Omental fat pad (tissue), 3 donors: ENCODE measurements at regions not wholly inside any gene's neighbourhood (a gene's known extent, or its start where the extent isn't known, plus 50 kb on each side); places are given as distances from the start of the nearest gene placed in this dataset.

ENCODE experiments used
- ATAC-seq: fragments of 150-250 bp; one replicate; pipeline ENCODE4 v1.9.1; 2016; ENCODE audit warnings: mild to moderate bottlenecking, moderate library complexity; ENCODE audit not compliant: low FRiP score
- DNase-seq: peaks from one replicate; pipeline ENCODE4 v3.0.0-alpha.2; 2019; ENCODE audit warnings: low spot score
- TF ChIP-seq, protein P1 (sequence below), 3 donors: fragments of 450-650 bp; IDR thresholded peaks; one replicate each; pipeline ENCODE4 v1.5.1; 2016 to 2017; ENCODE audit warnings: antibody characterized with exemption in 3 of 3, mild to moderate bottlenecking in 3 of 3, moderate library complexity in 2 of 3

DNA sequence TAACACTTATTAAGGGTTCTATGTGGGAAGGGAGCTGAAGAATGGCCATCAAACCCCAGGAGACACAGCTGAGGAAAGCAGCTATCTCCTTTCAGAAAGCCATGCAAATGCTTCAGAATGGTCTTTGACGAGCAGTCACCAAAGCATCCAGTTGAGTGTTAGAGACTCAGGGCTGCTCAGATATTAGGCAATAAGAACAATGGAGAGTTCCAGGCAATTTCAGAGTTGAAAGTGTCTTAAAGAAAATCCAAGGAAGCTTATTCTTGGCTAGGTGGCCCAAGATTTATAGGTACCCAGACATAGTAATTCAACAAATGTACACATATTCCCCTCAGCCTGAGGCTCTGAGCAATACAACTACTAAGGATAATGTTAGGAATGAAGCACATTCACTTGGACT is 180.1 kb upstream of the SOX4 start:
- ATAC-seq, result no peak
- TF ChIP-seq, protein P1, sequence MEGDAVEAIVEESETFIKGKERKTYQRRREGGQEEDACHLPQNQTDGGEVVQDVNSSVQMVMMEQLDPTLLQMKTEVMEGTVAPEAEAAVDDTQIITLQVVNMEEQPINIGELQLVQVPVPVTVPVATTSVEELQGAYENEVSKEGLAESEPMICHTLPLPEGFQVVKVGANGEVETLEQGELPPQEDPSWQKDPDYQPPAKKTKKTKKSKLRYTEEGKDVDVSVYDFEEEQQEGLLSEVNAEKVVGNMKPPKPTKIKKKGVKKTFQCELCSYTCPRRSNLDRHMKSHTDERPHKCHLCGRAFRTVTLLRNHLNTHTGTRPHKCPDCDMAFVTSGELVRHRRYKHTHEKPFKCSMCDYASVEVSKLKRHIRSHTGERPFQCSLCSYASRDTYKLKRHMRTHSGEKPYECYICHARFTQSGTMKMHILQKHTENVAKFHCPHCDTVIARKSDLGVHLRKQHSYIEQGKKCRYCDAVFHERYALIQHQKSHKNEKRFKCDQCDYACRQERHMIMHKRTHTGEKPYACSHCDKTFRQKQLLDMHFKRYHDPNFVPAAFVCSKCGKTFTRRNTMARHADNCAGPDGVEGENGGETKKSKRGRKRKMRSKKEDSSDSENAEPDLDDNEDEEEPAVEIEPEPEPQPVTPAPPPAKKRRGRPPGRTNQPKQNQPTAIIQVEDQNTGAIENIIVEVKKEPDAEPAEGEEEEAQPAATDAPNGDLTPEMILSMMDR (IDR thresholded peaks at IDR 0.05), result no peak

DNA sequence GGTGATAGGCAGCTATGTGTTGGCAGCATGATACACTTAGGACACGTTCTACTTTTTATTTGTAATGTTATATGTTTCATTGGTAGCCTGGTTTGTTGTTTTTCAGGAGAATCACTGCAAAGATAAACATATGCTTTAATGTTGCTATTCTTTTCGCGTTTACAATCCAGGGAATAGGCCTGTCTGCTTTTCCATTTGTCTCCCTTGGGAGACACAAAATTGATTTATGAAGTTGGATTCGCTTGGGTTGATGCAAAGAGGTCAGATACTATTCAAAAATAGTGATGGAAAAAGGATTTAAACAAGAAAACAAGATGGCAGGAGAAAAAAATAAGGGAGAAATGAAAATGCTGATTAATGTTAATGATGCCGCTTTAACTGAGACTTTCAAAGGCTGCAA is 179.5 kb upstream of the SOX4 start:
- ATAC-seq (no peak), DNase-seq (no peak)
- TF ChIP-seq, protein P1 (IDR thresholded peaks at IDR 0.05), result no peak

More for the DNA sequence above, 180.1 kb upstream of the SOX4 start:
- DNase-seq, result no peak

DNA sequence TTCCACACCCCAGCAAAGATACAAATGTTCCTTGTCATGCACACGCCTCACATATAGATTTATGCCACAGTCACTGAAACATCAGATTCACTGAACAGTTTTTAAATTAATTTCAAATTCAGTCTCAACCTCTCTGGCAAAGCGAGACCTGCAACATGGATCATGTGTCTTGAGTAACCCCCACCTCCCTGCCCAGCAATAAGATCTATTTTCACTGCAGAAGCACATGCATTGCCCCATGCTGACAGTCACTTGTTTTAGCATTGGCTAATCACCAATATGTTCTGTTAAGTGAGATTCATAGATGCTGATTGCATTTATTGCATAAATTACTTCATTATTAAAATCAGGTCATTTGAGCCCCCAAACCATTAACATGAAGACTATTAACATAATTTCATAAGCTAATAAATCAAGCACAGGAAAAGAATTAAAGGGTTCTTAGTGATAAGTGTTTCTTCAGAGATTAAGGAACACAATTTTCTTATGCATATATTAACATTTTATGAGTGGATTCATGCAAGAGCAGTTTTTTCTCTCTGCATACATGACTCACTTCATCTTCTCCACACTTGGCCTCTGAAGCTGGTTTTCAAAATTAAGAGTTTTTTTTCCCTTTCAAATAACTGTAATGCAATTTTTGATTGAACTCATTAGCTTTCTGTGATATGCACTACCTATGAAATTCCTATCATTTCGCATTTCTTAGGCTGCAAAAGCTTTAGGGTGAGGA is 173.2 kb upstream of the SOX4 start:
- ATAC-seq (no peak), DNase-seq (no peak)
- TF ChIP-seq, protein P1 (IDR thresholded peaks at IDR 0.05), result no peak

DNA sequence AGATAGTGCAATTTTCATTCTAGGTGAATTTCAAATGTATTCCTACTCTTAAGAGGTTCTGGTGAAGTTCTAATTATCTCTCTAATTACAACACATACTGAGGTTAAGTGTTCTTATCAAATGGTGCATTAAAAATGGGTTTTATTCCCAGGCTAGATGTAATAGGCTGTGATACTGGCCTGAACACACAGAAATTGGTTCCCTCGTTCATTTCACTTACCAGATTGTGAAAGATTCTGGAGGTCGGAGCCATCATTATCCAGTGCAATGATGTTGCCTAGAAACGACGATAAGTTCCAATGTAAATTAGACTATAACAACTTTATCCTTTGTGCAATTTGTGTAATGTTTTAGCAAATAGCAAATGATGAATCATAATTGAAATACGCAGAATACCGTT is 172.6 kb upstream of the SOX4 start:
- DNase-seq (no peak), ATAC-seq (no peak)
- TF ChIP-seq, protein P1 (IDR thresholded peaks at IDR 0.05), result no peak

DNA sequence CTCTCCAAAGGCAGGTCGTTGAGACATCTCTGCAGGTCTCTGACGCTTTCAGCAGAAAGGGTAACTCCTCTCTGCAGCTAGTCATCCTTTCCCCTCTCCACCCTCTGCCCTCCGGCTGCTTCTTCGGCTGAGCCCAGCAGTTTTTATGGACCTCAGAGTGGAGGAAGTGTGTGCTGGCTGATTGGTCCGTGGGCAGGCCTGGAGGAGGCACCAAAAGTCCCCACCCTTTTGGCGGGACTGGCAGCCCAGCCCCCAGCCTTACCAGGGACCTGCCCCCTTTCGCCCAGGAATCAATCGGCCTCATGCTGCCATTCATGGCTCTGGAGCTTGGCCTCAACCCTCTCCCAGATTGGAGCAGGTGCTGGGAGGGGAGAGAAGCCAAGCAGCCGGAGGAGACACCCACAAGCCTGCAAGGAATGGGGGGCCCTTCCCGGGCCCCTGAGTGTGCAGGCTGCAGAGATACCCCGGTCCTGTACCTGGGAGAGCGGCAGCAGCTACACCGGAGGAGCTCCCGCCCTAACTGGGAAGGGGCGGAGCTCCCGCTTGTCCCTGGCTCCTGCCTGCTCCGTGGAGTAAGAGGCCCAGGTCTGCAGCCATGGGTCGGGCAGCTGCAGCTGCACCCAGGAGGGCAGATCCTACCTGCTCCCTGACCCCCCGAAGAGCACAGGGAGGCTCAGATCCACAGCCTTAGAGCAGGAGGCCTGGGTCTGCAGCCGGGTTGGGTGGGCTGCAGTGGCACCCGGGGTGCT is 170.3 kb upstream of the SOX4 start:
- no peak for DNase-seq
- no peak for ATAC-seq
- TF ChIP-seq, protein P1 (IDR thresholded peaks at IDR 0.05), result no peak

DNA sequence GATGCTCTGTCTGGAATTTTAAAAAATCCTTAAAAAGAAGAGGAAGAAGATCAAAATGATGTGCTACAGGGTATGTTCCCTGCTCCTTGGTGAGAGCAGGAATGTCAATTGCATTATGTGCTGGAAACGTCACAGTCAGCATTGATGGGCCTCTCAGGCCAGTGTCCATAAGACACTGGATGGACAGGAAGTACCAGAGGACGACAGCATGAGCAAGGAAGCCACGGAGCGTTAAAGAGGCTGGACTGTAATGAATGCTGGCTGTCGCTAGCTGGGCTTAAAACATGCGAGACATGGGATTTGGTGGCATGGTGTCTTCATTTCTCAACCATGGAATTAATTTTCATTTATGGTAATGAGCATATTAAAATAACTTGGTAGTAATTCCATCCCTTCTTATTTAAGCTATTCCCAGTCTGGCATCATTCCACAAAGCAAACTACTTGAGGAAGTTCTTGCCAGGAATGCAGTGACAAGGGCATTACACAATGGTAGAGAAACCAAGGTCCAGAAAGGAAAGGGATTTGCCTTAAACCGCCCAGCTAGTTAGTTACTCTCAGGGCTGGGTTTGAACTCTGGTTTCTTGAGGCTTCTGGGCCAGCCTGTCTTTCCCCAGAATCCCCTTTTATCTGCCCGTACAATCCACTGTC is 166.6 kb upstream of the SOX4 start:
- TF ChIP-seq, protein P1 (IDR thresholded peaks at IDR 0.05), result no peak
- DNase-seq (no peak), ATAC-seq (no peak)
